HCT116 (cell line): ENCODE measurements at regions not wholly inside any gene's neighbourhood (a gene's known extent, or its start where the extent isn't known, plus 50 kb on each side); places are given as distances from the start of the nearest gene placed in this dataset.

Experiments used
- CTCF ChIP-seq, 3 experiments: fragments of 200-600 bp in 1 of 3; sonication (generic) in 1 of 3; IDR thresholded peaks in 2 of 3; conservative IDR thresholded peaks in 1 of 3; 2 replicates each; pipeline ENCODE4 v1.5.1; 2012 to 2017; ENCODE audit warnings: low read depth in 2 of 3, low read length in 2 of 3, antibody characterized with exemption in 1 of 3, borderline replicate concordance in 1 of 3, control low read depth in 1 of 3, mild to moderate bottlenecking in 1 of 3, mixed read lengths in 1 of 3, mixed run types in 1 of 3, moderate library complexity in 1 of 3; ENCODE audit not compliant: insufficient read depth in 1 of 3
- EZH2 ChIP-seq: fragments of 200-600 bp; sonication (generic); IDR thresholded peaks from 2 replicates; pipeline ENCODE4 v1.6.1; 2017; ENCODE audit warnings: antibody characterized with exemption, mixed run types
- MAX ChIP-seq: IDR thresholded peaks from 2 replicates; pipeline ENCODE4 v1.6.1; 2012

GRCh38 chr1:191043066-191043465 is 565.4 kb upstream of the BRINP3 start:
- TF ChIP-seq MAX (no peak), EZH2 (no peak), CTCF (IDR thresholded peaks at IDR 0.05 in 2 of 3, conservative IDR thresholded peaks at IDR 0.05 in 1 of 3; ENCODE audit: borderline replicate concordance in 1 of 3, insufficient read depth in 1 of 3, low read depth in 2 of 3, low read length in 2 of 3) (no peak)
